HG02610 (cell line): ENCODE measurements at regions not wholly inside any gene's neighbourhood (a gene's known extent, or its start where the extent isn't known, plus 50 kb on each side); places are given as distances from the start of the nearest gene placed in this dataset.
A peak's percentile ranks its signal among the peaks of the same experiment; 100 is the strongest.
"Not testable (repeated sequence)": the region's sequence is repeated elsewhere in the genome, so short reads cannot be mapped to it uniquely, and the experiment has no call there.

ENCODE experiments used
- ATAC-seq: cut with Tn5 transposase; IDR thresholded peaks from one replicate; pipeline ENCODE4 v1.9.1; 2021; ENCODE audit warnings: mild to moderate bottlenecking, moderate library complexity; ENCODE audit not compliant: unreplicated experiment

DNA sequence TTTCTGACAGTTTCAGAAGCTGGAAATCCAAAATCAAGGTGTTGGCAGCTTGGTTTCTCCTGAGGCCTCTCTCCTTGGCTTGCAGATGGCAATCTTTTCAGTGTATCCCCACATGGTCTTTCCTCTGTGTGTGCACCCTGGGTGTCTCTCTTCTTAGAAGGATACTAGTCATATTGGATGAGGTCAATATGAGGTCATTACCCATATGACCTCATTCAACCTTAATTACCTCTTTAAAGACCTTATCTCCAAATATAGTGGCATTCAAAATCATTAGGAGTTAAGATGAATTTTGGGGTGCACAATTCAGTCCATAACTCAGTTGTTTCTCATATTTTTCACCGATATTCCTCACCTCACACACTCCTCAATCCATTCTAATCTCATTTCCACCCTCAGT lies 92.4 kb upstream of the TGM3 start:
- no peak for ATAC-seq

DNA sequence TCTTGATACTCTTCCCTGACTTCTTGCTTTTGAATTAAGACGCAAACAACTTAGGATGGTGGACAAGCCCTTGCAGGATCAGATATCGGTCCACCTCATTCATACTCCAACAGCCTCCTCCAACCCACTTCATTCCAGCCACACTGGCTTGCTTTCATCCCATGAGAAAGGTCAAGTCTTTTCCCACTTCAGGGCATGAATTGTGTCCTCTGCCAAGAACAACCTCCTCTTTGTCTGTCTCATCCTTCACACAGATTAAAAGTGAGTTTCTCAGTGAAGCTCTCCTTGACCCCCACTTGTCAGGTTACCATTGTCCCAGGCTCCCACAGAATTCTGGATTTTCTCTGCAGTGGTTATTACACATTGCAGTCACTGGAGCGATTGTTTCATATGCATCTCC lies 91.8 kb upstream of the TGM3 start:
- no peak for ATAC-seq

DNA sequence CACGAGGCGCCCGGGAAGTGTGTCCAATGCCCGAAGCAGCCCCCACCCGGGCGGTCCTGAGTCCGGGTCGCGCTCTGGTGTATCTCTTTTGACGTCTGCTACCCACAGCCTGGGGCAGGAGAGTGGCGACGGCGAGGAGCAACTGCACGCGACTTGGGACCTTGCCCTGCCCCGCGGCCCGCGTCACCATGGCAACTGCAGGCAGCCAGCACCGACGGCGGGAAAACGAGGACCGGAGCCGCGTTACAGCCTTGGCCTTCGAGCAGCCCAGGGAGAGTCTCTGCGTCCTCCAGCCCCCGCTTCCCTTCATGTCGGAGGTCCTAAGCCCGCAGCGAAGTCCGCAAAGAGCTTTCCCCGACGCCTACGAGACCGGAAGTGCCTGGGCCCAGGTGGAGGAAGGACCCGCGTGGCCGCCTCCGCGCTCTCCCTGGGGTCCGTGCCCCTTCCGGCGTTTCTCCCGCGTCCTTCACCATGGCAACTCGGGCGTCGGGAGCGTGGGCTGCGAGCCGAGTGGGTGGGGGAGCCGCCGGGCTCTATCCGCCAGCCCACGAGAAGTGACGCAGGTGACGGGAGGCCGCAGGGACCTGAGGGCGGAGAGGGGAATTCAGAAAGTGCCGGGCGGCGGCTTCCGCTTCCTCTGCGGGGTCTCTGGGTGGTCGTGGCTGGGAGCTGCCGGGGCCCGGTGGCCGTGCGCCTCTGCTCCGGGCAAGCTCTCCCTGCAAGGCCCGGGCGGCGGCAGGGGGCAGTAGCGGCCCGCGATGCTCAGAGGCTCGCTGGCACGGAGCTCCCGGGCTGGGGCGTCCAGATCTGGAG lies 88.6 kb upstream of the TGM3 start:
- peak; percentile 60 for ATAC-seq

DNA sequence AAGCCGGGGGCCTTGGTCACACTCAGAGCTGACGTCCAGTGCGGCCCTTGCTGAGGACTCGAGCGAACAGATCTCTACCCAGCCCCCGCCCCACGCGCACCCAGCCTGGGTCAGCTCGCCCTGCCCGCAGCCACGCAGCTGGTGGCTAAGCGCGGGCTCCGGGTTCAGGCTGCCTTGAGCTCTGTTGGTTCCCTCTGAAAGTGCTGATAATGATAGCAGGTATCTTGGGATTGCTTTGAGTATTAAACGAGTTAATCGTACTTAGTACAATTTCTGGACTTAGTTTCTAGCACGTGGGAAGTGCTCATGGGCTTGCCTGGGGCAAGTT lies 88.1 kb upstream of the TGM3 start:
- no peak for ATAC-seq

DNA sequence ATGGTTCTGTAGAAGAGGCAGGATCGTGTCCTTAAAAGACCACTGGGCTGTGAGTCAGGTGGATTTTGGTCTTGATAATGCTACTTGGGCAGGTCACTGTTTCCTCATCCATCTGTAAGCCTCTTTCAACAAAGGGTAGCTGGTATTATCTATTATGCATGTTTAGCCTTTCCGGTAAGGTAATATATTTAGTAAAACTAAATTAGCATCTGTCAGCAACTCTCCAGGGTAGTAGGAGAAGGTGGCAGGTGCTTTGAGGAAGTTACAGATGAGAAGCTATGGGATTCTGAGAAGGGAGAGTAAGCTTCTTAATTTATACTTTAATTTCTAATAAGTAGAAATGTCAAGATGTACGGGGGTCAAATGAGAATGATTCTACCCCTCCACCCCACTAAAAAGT lies 86.9 kb upstream of the TGM3 start:
- no peak for ATAC-seq

DNA sequence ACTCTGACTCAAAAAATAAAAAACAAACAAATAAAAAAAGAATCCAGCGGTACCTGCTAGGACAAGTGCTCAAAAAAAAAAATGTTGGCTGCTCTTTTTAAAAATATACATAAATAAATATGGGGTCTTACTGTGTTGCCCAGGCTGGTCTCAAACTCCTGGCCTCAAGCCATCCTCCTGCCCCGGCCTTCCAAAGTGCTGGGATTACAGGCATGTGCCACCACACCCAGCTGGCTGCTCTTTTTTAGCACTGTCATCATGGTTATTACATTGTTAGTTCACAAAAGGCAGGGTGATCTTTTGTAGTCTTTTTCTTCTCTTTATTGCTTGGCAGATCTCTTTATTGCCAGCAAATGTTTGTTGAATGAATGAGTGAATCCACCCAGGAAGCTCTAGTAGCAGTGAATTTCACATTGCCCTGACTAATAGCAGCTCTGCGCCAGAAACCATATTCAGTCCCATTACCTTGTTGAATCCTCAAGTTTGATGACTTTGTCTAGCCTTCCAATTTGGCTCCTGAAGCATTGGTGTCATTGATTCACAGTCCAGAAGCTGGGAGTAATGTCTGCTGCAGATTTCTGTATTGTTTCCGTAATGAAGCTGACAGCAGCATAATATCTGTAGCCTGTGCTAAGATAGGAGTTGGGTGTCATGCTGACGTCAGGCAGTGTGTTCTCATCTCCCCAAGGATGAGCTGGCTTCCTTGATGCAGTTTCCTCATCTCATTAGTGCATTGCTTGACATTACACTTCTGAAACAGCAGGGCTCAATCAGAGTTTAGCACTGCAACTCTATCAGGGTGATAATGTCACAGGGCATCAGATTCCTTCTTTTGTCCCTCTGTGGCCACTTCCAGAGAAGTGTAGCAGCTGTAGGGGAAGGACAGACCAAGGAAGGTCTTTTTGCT lies 84.9 kb upstream of the TGM3 start:
- ATAC-seq: no peak

DNA sequence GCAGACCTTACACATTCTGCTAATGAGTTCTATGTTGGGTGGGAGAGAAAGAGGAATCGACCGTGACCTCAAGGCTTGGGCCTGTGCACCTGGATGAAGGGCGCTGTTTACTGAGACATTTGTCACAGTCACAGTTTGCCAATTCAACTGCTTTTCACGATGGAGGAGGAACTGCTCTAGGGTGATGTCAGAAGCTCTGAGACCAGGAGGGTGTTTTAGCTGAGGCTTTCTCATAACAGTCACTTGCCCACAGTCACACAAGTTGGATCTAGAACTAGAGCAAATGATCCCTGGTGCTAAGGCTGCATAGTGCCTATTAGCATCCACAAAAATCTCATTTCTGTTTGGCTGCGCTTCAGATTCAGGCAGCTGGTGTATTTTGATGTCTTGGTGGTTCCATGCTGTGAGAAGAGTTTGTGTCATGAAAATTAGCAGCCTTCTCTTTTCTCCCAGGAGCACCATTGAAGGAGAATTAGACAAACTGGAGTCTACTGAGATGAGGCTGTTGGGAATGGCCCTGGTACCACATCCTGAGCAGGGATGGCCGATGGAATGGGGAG lies 83.3 kb upstream of the TGM3 start:
- no peak for ATAC-seq

DNA sequence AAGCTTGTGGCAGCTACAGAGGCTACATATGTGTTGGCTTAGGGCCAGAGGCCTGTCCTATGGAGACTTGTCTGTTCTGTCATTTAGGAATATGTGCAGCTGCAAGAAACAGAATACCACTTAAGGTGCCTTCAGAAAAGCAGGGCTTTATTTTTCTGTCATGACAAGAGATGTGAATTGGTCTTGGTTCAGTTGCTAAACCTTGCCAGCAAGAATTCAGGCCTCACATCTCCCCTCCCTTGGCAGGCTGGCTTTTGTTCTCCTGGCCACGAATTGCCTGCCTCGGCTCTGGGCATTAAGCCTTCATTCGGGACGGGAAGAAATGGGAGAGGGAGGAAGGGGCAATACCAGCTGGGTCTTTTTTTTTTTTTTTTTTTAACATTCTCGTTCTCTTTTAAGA lies 82.4 kb upstream of the TGM3 start:
- ATAC-seq: no peak

DNA sequence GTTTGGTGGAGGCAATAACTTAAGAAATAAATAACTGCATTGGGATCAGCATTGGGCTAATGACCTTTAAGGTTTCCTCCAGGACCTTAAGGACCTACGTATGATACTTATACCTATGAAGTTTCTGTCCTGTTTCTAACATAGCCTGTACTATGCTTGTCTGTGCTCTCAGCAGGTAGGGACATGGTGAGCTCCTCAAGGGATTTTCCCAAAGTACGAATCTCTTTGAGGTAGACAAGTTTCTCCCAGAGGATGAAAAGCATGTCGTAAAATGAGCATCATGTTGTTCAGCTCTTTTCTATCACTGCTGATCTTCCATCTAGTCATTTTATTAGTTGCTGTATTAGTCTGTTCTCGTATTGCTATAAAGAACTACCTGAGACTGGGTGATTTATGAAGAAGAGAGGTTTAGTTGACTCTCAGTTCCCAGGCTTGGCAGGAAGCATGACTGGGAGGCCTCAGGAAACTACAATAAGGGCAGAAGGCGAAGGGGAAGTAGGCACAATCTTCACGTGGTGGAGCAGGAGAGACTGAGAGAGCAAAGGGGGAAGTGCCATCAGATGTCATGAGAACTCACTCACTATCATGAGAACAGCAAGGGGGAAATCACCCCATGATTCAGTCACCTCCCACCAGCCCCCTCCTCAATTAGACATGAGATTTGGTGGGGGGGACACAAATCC lies 77.8 kb upstream of the TGM3 start:
- peak; percentile 56 for ATAC-seq

DNA sequence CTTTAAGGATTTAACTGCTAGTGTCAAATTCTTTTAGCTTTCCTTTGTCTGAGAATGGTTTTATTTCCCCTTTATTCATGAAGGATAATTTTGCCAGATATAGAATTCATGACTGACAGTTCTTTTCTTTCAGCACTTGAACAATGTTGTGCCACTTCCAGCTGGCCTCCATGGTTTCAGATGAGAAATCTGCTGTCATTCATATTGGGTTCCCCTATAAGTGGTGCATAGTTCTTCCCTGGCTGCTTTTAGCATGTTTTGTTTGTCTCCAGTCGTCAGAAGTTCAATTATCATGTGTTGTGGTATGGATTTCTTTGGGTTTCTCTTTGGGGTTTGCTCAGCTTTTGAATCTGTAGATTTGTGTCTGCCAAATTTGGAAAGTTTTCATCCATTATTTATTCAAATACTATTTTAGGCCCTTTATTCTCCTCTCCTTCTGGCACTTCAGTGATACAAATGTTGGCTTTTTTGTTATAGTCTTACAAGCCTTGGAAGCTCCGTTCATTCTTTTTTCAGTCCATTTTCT lies 76.3 kb upstream of the TGM3 start:
- ATAC-seq: no peak

DNA sequence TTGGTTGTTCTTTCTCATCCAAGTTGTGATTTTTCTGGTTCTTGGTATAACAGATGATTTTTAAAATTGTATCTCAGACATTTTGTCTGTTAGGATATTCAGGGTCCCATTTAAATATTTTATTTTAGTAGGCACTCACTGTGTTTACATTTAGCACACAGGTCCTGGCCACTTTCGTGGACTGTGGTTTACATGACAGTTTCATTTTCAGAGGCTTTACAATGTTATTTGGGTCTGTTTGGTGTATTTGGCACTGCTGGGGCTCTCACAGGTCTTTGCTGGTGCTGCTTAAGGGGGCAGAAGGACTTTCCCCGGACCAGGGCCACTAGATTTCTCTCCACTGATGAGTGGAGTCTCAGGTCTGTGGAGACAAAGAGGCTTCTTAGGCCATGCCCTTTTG lies 75.5 kb upstream of the TGM3 start:
- ATAC-seq: no peak

DNA sequence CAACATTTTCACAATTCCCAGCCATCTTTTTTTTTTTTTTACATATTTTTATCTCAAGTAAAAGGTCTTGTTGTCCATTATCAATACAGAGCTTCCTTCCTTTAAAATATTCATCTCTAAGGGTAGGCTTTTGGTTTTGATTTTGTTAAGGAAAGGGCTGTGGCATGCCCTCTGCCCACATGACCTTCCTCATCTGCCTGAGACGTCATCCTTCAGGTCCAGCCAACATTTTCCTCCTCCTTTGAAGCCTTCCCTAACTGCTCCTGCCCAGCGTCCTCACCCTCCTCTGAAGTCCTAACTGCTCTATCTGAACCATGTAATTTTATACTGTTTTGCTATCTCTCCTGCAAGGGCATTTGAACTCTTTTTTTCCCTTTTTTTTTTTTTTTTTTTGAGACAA lies 73.9 kb upstream of the TGM3 start:
- no peak for ATAC-seq

DNA sequence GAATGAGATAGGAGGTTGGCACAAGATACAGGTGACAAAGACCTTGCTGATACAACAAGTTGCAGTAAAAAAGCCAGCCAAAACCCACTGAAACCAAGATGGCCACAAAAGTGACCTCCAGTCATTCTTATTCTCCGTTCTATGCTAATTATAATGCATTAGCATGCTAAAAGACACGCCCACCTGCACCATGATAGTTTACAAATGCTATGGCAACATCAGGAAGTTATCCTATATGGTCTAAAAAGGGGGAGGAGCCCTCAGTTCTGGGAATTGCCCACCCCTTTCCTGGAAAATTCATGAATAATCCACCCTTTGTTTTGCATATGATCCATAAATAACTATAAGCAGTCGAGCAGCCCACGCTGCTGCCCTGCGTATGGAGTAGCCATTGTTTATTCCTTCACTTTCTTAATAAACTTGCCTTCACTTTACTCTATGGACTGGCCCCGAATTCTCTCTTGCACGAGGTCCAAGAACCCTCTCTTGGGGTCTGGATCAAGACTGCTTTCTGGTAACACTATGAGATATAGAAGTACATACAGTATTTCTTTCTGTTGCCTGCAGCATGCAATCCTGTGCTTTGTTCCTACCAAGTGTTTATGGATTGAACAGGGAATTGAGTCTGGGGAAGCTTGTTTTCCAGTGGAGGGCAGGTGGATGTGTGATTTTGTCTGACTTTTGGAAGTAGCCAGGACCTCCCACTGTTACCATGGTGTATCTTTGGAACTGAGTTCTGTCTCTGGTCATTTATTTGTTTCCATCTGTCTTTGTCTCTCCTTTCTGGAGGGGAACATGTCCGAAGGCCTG lies 72.0 kb upstream of the TGM3 start:
- no peak for ATAC-seq

DNA sequence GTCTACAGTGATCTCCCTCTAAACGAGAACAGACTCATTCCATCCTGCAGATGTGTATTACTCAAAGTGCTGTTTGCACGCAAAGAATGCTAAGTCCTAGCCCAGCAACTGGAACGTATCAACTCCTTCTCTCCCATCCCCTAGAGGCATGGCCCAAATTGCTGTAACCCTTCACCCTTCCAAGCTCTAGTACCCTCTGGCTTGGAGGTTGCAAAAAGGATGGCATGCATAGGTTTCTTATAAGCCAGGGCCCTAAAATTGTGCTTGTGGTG lies 71.5 kb upstream of the TGM3 start:
- ATAC-seq: no peak

DNA sequence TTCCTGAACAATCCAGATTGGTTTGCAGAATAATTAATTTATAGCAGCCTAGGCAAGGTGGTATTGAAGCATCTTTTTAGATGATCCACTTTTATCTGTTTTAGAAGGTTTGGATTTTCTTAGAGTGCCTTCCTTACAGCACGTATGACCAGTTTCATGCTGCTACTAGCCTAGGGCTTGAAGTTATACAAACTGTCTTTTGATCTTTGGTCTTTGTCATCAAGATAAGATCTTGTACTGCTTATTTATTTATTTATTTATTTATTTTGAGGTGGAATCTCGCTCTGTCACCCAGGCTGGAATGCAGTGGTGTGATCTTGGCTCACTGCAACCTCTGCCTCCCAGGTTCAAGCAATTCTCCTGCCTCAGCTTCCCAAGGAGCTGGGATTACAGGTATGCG lies 68.5 kb upstream of the TGM3 start:
- not testable (repeated sequence) for ATAC-seq

DNA sequence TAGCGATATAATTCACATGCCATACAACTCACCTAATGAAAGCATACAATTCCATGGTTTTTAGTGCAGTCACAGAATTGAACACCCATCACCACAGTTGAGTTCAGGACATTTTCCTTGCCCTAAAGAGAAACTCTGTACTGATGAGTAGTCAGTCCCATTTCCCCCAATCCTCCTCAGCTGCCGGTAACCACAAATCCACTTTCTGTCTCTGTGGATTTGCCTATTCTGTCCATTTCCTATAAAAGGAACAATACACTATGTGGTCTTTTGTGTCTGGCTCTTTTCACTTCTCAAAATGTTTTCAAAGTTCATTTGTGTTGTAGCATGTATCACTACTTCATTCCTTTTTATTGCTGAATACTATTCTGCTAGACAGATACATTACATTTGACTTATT lies 67.9 kb upstream of the TGM3 start:
- ATAC-seq: no peak

DNA sequence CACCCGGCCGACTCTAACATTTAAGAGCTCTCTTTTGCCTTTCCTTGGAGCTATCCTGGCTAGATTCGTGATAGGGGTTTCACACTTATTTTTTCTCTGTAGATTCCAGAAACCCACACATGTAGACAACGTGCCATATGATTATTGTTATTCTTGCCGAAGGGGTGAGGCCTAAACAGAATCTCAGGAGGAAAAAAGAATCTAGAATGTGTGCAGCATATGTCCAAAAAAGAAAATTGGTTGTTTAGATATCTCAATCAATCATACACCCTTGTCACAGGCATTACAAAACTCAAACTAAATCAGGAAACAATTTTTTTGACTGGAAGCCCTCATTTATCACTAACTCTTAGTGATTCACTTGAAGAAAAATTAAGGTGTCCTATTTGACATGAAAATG lies 66.9 kb upstream of the TGM3 start:
- no peak for ATAC-seq

DNA sequence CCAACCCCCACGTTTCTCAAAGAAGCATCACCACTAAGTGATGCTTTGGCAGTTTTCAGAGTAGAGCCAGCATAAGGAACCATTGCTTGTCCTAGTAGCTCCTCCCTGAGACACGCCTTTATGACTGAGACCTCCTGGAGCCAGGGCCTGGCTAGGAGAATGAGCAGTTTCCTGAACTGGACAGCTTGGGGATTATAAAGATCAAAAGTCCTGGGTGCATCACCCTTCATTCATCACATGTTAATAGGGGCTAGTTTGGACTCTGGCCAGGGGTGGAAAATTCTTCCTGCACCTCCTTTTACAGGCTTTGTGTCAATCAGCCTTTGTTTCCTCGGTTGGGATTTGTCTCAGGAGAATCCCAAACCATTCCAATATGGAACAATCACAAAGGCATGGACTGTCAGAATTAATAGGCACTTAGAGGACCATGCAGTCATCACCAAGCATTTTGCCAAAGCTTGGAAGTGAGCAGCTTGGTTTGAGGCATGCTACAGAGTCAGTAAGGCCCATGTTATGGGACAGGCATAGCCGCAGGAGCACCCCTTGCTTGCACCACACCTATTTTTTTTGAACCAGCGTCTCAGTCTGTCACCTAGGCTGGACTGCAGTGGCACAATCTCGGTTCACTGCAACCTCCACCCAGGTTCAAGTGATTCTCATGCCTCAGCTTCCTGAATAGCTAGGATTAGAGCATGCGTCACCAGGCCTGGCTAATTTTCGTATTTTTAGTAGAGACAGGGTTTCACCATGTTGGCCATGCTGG lies 64.9 kb upstream of the TGM3 start:
- ATAC-seq: no peak

DNA sequence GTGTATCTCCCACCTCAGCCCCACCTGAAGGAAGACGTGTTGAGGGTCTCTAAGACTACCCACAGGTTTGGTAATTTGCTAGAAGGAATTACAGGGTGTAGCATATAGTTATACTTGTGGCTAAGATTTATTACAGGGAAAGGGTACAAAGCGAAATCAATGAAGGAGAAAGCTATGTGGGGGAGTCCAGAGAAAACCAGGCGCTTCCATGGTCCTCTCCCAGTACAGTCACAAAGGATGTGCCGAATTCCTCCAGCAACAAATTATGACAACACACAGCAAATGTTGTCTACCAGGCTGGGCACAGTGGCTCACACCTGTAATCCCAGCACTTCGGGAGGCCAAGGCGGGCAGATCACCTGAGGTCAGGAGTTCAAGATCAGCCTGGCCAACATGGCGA lies 64.1 kb upstream of the TGM3 start:
- ATAC-seq: no peak

DNA sequence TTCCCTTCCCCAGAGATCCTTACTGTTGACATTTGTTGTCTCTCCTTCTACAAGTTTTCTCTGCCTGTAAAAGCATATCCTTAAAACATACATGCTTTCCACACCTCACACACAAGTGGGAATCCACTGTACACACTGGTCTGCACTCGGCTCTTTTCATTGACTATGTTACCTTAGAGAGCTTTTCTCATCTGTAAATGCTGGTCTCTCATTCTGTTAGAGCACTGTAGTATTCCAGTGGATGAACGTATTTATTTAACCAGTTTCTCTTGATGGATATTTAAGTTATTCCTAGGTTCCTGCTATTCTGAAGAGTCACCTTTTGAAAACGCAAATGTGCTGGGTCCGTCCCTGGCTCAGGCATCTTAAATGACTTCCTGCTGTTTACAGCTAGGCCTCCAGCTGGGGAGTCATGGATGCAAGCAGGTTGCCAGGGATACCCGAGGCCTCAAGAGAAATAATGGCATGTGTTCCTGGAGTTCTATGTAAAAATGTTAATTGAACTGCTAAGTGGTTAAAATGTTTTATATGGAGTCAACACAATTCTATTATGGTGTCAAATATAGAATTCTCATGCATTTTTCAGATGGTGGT lies 61.1 kb upstream of the TGM3 start:
- no peak for ATAC-seq
